ENCODE measurements at regions not wholly inside any gene's neighbourhood (a gene's known extent, or its start where the extent isn't known, plus 50 kb on each side); places are given as distances from the start of the nearest gene placed in this dataset.

DNA sequence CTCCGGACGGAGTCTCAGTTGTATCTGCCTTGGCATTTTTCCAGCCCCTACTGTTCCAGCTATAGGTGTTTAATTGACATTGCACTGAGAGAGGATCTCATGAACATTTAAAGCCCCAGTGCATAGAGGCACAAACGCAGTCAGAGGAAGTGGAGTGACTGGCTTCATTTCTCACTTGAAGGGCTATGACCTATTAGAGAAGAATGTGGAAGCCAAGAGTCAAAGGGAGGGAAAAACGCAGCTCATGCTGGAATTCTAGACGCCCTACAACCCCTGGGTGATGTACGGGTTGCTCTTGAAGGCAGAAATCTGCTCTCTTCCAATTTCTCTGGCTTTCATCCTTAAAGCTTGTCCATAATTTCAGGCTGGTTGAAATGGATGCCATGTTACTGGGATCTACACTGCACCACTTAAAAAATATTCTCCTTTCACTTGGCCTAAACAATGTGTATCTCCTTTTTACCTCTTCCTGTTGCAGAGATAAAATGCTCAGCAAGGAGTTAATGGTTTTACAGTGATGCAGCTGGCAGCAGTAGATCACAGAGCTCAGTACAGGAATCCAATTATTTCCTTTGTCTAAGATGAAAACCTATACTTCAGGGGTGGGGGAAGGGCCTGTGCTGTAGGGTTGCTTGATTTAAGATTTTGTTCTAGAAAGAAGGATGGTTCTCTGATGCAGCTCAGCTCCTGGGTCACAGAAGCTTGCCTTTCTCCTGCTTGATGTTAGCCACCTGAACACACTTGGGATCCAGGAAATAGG is 61.8 kb upstream of the MAMDC2 start:
- Histone ChIP-seq H3K36me3 (no peaks in the 10 kb centered on the region), H3K9me3 (no peaks in the 10 kb centered on the region), H3K27me3 (no peaks in the 10 kb centered on the region), H3K4me3 (no peak overlapping the region), H3K4me1 (no peaks in the 10 kb centered on the region), H3K27ac (no peak overlapping the region)
- ATAC-seq (no peak), DNase-seq (no peak)
- intact Hi-C loops (cut with DNase I; ENCODE audit: low total_unique reads): no loop called here
- in situ Hi-C loops (cut with MboI; ENCODE audit: low sequenced_read_pairs in 4 of 4): loop anchor here in 1 of 4 donors (25.0 kb wide), 1 partner anchor 630 kb away; no protein-coding TSS in a partner anchor
- TF ChIP-seq, protein P1, sequence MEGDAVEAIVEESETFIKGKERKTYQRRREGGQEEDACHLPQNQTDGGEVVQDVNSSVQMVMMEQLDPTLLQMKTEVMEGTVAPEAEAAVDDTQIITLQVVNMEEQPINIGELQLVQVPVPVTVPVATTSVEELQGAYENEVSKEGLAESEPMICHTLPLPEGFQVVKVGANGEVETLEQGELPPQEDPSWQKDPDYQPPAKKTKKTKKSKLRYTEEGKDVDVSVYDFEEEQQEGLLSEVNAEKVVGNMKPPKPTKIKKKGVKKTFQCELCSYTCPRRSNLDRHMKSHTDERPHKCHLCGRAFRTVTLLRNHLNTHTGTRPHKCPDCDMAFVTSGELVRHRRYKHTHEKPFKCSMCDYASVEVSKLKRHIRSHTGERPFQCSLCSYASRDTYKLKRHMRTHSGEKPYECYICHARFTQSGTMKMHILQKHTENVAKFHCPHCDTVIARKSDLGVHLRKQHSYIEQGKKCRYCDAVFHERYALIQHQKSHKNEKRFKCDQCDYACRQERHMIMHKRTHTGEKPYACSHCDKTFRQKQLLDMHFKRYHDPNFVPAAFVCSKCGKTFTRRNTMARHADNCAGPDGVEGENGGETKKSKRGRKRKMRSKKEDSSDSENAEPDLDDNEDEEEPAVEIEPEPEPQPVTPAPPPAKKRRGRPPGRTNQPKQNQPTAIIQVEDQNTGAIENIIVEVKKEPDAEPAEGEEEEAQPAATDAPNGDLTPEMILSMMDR (IDR thresholded peaks at IDR 0.05 in 4 of 5, conservative IDR thresholded peaks at IDR 0.05 in 1 of 5): no peak
- TF ChIP-seq POLR2A (IDR thresholded peaks at IDR 0.05): no peak

DNA sequence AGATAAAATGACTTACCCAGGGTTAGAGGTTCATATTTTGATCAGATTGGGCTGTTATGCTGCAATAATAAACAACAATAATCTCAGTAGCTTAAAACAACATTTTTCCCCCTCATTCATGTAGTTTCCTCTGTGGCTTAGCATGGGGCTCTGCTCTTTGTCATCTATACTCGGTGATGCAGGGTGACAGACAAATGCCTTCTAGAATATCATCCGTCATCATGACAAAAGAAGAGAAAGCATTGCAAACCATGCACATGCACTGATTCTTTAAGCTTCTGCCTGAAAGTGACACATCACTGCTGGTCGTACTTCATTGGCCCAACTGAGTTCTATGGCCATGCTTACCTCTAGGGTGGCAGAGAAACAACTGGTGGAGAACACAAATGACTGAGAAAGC is 58.8 kb upstream of the MAMDC2 start:
- H3K4me3 ChIP-seq: no peak overlapping the region
- no peaks in the 10 kb centered on the region for H3K9me3 ChIP-seq
- TF ChIP-seq, protein P1 (IDR thresholded peaks at IDR 0.05 in 4 of 5, conservative IDR thresholded peaks at IDR 0.05 in 1 of 5): no peak
- TF ChIP-seq POLR2A (IDR thresholded peaks at IDR 0.05): no peak
- no peaks in the 10 kb centered on the region for H3K36me3 ChIP-seq
- intact Hi-C loops (cut with DNase I; ENCODE audit: low total_unique reads): no loop called here
- no peak overlapping the region for H3K27ac ChIP-seq
- ATAC-seq (no peak), DNase-seq (no peak)
- H3K4me1 ChIP-seq: no peaks in the 10 kb centered on the region
- in situ Hi-C loops (cut with MboI; ENCODE audit: low sequenced_read_pairs in 4 of 4): loop anchor here in 1 of 4 donors (25.0 kb wide), 1 partner anchor 627 kb away; no protein-coding TSS in a partner anchor
- no peaks in the 10 kb centered on the region for H3K27me3 ChIP-seq

DNA sequence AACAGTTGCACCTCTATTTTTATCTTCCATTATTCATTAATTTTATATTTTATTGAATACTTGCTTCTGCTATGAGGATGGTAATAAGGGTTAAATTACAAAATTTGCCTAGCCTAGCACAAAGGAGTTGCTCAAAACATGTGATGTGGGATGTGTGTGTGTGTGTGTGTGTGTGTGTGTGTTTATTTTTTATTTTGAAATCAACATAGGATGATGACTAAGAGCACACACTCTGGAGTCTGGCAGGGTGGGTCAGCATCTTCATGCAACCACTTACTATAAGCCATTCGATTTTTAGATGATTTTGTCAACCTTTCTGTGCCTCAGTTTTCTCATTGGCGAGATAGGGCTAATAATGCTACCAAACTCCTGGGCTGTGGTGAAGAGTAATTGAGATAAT is 57.7 kb upstream of the MAMDC2 start:
- Histone ChIP-seq H3K9me3 (no peaks in the 10 kb centered on the region), H3K36me3 (no peaks in the 10 kb centered on the region), H3K27me3 (no peaks in the 10 kb centered on the region), H3K4me1 (no peaks in the 10 kb centered on the region), H3K27ac (no peak overlapping the region), H3K4me3 (no peak overlapping the region)
- in situ Hi-C loops (cut with MboI; ENCODE audit: low sequenced_read_pairs in 4 of 4): loop anchor here in 1 of 4 donors (25.0 kb wide), 1 partner anchor 626 kb away; no protein-coding TSS in a partner anchor
- no peak for ATAC-seq
- DNase-seq: no peak
- TF ChIP-seq, protein P1 (IDR thresholded peaks at IDR 0.05 in 4 of 5, conservative IDR thresholded peaks at IDR 0.05 in 1 of 5): no peak
- no peak for TF ChIP-seq POLR2A (IDR thresholded peaks at IDR 0.05)
- intact Hi-C loops (cut with DNase I; ENCODE audit: low total_unique reads): no loop called here

DNA sequence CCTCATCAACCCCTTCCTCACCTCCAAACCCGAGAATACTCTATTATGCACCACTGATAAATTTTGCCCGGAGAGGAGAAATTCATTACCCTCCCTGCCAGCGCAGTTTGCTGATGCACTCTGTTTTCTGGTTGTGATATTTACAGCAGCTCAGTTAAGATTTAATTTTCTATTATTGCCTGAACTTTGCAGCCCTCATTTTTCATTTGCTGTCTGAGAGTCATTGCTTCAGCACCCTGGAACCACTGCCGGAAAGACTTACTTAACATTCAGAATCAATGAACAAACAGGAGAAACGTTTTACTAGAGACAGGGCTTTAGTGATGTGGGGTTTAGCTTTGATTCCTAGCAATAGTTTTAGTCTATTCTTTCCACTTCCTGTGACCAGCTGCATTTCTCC is 56.7 kb upstream of the MAMDC2 start:
- in situ Hi-C loops (cut with MboI; ENCODE audit: low sequenced_read_pairs in 4 of 4): loop anchor here in 1 of 4 donors (25.0 kb wide), 1 partner anchor 625 kb away; no protein-coding TSS in a partner anchor
- H3K27me3 ChIP-seq: no peaks in the 10 kb centered on the region
- H3K4me3 ChIP-seq: no peak overlapping the region
- intact Hi-C loops (cut with DNase I; ENCODE audit: low total_unique reads): no loop called here
- H3K36me3 ChIP-seq: no peaks in the 10 kb centered on the region
- H3K4me1 ChIP-seq: no peaks in the 10 kb centered on the region
- H3K27ac ChIP-seq: no peak overlapping the region
- DNase-seq (no peak), ATAC-seq (no peak)
- H3K9me3 ChIP-seq: no peaks in the 10 kb centered on the region
- no peak for TF ChIP-seq POLR2A (IDR thresholded peaks at IDR 0.05)
- TF ChIP-seq, protein P1 (IDR thresholded peaks at IDR 0.05 in 4 of 5, conservative IDR thresholded peaks at IDR 0.05 in 1 of 5): no peak
